Stimulated activated CD4-positive, alpha-beta T cell treated with anti-CD3 and anti-CD28 coated beads, TNF-alpha, amount 100 ng/mL, for 1 hour (primary cell): ENCODE measurements at regions not wholly inside any gene's neighbourhood (a gene's known extent, or its start where the extent isn't known, plus 50 kb on each side); places are given as distances from the start of the nearest gene placed in this dataset.

Source experiments
- DNase-seq, 3 donors: peaks; one replicate each; pipeline ENCODE4 v3.0.0-alpha.2; 2020; ENCODE audit warnings: low read depth in 3 of 3, low spot score in 1 of 3

- DNase-seq = no peak
Measured at GRCh38 chr6:144856622-144857021, 571.5 kb downstream of the UTRN start.

- DNase-seq = no peak
Measured at GRCh38 chr6:144857086-144857485, 572.0 kb downstream of the UTRN start.

GRCh38 chr6:144862769-144863168, 577.6 kb downstream of the UTRN start:
- no peak for DNase-seq

- no peak for DNase-seq
Measured at GRCh38 chr6:144867761-144868160, 582.6 kb downstream of the UTRN start.

GRCh38 chr6:144870782-144871181, 585.6 kb downstream of the UTRN start:
- DNase-seq = no peak

- DNase-seq = no peak
Measured at GRCh38 chr6:144873623-144874378, 588.7 kb downstream of the UTRN start.

- DNase-seq = no peak
Measured at GRCh38 chr6:144876689-144877088, 591.6 kb downstream of the UTRN start.

- DNase-seq = no peak
Measured at GRCh38 chr6:144877118-144877517, 592.0 kb downstream of the UTRN start.

- no peak for DNase-seq
Measured at GRCh38 chr6:144878577-144878976, 593.4 kb downstream of the UTRN start.

GRCh38 chr6:144879436-144879835, 594.3 kb downstream of the UTRN start:
- no peak for DNase-seq

- no peak for DNase-seq
Measured at GRCh38 chr6:144882425-144882824, 597.3 kb downstream of the UTRN start.

GRCh38 chr6:144883915-144884314, 598.8 kb downstream of the UTRN start:
- no peak for DNase-seq

GRCh38 chr6:144885817-144886216, 600.7 kb downstream of the UTRN start:
- DNase-seq = no peak

- DNase-seq = no peak
Measured at GRCh38 chr6:144886682-144887081, 601.5 kb downstream of the UTRN start.

GRCh38 chr6:144888621-144889020, 603.5 kb downstream of the UTRN start:
- DNase-seq = no peak

GRCh38 chr6:144893680-144894151, 608.6 kb downstream of the UTRN start:
- DNase-seq = no peak

GRCh38 chr6:144894240-144894639, 609.1 kb downstream of the UTRN start:
- no peak for DNase-seq

GRCh38 chr6:144895313-144896278, 610.5 kb downstream of the UTRN start:
- DNase-seq = no peak

GRCh38 chr6:144896289-144896688, 611.2 kb downstream of the UTRN start:
- no peak for DNase-seq

GRCh38 chr6:144896871-144897270, 611.7 kb downstream of the UTRN start:
- no peak for DNase-seq

GRCh38 chr6:144897441-144897921, 612.3 kb downstream of the UTRN start:
- DNase-seq = no peak
